Right hindlimb (tissue), 1 donor: ENCODE measurements at regions not wholly inside any gene's neighbourhood (a gene's known extent, or its start where the extent isn't known, plus 50 kb on each side); places are given as distances from the start of the nearest gene placed in this dataset.
A peak's percentile ranks its signal among the peaks of the same experiment; 100 is the strongest.
"Not testable (repeated sequence)": the region's sequence is repeated elsewhere in the genome, so short reads cannot be mapped to it uniquely, and the experiment has no call there.

ENCODE experiments used
- DNase-seq: peaks from one replicate; pipeline ENCODE4 v3.0.0-alpha.2; 2018

DNA sequence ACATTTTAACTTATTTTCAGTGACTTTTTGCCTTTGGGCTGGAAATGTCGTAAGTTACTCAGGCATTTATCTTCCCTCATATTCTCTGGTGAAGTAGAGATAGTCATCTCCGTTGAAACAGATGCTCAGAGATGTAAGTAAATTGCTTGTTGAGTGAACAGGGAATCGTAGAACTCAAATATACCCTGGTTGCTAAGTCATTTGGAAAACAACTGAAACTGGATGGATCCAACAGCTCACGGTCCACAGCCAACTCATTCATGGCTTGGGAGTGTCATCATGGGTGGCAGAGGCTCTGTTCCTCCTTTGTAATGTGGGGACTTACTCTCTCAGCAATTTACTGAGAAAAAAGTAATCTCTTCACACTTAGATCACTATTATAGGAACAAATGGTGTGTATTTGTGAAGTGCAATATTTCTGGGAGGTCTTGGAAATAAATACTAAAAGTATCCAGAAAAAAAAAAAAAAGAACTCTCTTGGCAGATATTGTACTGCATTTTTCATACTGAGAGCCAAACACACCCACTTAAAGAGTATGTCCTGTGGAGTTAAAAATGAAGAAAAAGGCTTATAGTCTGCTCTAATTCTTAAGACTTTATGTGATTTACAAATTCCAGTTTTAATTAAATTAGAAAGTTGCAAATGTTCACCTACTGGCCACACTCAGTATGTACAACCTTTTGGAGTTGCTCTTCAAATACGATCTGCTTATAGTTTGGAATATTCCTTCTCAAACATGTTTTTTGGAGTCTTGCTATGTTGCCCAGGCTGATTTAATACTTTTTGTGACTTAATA, 107.4 kb downstream of the LEPR start:
- peak; percentile 52 for DNase-seq

DNA sequence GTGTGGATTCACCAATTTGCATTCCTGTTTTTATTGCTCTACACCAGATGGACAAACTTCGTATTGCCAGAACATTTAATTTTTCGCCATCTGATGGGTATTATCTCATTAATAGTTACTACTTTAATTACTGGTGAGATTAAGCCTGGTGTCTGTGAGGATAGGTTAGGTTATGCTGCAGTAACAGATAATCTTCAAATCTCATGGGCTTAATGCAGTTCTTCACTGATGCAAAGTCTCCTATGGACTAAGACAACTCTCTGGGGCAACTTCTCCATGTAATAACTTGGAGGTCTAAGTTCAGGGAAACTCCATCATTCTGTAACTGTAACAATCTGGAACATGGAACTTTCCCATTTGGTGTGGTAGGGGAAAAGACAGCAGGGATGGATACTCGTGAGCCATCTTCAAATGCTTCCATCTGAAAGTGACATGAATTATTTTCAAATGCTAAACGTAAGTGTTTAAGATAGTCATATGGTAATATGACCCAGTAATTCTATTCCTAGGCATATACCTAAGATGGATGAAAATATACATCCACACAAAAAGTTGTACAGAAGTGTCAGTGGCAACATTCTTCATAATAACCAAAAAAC, 111.6 kb downstream of the LEPR start:
- DNase-seq, result no peak

DNA sequence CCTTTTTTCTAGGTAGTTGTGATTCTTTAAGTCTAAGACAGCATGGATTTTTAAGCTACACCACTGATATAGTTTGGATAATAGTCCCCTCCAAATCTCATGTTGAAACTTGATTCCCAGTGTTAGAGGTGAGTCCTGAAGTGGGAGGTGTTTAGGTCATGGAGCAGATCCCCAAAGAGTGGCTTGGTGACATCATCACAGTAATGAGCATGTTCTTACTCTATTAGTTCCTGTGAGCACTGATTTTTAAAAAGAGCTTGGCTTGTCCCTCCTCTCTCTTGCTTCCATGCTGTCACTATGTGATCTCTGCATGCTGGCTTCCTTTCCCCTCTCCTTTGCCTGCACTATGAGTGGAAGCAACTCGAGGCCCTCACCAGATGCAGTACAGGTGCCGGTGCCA, 115.5 kb downstream of the LEPR start:
- DNase-seq, result no peak

DNA sequence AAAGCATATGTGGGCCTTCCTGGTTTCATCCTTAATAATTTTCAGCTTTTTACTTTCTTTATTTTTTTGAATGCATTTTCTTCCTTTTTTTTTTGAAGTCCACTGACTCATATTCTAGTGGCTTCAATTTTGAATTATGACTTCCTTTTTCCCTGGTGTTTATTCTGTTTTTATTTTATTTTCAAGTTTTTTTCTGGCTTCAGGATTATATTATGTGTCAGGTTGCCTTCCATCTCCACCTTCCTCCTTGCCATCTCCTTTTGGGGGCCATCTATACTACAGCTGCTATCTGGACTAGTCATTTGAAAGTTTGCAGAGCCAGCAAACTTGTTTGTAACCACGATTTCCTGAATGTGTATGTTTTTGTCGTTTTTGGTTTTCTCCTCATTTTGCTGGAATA, 117.6 kb downstream of the LEPR start:
- DNase-seq, result no peak

DNA sequence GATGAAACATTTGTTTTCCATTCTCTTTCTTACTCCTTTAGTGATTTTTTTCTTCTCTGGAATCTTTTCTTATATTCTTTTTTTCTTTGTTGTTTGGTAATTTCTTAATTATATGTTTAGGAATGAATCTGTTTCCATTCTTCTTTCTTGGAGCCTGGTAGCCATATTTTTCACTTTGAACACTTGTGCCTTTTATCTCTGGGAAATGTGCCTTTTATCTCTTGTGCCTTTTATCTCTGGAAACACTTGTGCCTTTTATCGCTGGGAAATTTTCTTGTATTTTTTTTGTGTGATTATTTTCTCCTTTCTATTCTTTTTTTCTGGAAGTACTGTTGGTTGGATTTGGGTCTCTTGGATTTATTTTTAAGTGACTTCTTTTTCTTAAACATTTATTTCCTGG, 118.2 kb downstream of the LEPR start:
- DNase-seq, result no peak

DNA sequence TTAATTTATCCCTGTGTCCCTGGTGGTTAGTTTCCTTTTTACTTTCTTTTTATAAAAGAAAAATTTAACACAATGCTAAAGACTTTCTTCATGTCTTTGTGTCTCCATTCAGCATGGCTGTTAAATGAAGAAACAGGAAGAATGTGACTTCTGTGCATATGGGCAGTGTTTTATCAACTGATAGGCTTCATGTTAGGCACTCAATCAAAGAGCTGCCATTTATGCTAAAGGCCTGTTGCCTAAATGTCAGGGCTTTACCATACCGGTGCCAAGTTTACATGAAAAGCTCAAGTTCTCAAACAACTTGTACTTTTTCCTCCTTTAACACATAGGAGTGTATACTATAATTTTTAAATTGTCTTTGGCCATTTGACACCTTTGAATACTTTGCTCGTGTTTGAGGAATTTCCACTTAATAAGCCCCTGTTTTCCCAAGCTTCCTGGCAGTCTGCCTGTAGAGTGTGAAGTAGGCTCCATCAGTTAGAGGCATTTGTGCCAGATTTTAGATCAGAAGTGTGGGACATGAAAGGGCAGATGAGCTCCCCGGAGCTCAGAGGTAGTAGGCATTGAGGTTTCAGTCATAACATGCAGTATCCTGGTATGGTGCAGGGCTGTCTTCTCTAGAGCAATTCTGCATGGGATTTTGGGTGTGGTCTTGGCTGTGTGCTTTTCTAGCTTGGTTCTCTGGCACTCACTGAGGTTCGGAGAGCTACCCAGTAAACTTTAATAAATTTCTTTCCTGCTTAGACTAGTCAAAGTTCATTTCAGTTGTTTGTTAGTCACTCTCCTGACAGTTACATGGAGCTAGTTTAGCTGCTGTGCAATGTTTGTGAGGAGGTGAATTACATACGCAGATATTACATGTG, 119.0 kb downstream of the LEPR start:
- DNase-seq, result no peak

DNA sequence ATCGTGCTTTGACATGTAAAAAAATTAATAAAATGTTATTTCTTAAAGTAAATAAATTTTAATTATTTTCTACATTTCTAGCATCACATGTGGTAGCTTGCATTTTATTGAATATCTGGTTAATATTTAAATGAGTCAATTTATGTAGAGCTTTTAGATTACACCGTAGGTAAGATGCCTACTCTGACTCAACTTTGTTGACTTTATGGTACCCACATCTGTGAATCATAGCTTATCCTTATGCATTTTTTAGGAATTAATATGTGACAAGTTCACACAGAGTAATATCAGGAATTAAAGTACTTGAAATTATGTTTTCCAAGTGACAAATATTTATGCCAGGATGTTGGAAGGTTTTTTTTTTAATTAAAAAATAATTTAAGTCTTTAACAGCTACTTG, 120.7 kb downstream of the LEPR start:
- no peak for DNase-seq

DNA sequence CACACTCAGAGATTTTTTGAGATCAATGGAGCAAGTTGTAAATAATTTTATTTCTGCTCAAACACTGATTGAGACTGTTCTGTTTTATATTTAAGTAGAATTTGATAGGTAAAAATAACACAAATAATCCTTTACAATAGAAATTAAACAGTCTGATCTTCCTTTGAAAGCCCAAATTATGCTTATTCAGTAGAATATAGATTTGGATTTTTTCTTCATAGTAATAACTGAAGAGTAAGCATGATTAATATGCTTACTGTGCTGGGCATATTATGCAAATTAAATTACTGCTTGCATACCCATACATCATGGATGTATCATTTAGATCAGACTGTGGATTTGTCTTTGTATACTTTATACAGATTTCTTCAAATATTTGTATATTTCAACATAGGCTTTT, 121.4 kb downstream of the LEPR start:
- no peak for DNase-seq

DNA sequence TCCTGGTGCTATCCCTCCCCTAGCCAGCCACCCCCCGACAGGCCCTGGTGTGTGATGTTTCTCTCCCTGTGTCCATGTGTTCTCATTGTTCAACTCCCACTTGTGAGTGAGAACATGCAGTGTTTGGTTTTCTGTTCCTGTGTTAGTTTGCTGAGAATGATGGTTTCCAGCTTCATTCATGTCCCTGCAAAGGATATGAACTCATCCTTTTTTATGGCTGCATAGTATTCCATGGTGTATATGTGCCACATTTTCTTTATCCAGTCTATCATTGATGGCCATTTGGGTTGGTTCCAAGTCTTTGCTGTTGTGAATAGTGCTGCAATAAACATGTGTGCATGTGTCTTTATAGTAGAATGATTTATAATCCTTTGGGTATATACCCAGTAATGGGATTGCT, 122.1 kb downstream of the LEPR start:
- not testable (repeated sequence) for DNase-seq

DNA sequence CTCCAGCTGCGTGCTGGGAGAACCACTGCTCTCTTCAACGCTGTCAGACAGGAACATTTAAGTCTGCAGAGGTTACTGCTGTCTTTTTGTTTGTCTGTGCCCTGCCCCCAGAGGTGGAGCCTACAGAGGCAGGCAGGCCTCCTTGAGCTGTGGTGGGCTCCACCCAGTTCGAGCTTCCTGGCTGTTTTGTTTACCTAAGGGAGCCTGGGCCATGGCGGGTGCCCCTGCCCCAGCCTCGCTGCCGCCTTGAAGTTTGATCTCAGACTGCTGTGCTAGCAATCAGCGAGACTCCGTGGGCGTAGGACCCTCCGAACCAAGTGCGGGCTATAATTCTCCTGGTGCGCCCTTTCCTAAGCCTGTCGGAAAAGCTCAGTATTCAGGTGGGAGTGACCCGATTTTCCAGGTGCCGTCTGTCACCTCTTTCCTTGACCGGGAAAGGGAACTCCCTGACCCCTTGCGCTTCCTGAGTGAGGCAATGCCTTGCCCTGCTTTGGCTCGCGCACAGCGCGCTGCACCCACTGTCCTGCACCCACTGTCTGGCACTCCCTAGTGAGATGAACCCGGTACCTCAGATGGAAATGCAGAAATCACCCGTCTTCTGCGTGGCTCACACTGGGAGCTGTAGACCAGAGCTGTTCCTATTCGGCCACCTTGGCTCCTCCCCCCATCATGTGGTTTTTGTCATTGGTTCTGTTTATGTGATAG, 130.0 kb downstream of the LEPR start:
- DNase-seq, result not testable (repeated sequence)

DNA sequence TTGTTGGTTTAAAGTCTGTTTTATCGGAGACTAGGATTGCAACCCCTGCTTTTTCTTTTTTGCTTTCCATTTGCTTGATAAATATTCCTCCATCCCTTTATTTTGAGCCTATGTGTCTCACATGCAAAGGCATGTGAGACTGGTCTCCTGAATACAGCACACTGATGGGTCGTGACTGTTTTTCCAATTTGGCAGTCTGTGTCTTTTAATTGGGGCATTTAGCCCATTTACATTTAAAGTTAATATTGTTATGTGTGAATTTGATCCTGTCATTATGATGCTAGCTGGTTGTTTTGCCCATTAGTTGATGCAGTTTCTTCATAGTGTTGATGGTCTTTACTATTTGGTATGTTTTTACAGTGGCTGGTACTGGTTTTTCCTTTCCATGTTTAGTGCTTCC, 132.0 kb downstream of the LEPR start:
- not testable (repeated sequence) for DNase-seq

DNA sequence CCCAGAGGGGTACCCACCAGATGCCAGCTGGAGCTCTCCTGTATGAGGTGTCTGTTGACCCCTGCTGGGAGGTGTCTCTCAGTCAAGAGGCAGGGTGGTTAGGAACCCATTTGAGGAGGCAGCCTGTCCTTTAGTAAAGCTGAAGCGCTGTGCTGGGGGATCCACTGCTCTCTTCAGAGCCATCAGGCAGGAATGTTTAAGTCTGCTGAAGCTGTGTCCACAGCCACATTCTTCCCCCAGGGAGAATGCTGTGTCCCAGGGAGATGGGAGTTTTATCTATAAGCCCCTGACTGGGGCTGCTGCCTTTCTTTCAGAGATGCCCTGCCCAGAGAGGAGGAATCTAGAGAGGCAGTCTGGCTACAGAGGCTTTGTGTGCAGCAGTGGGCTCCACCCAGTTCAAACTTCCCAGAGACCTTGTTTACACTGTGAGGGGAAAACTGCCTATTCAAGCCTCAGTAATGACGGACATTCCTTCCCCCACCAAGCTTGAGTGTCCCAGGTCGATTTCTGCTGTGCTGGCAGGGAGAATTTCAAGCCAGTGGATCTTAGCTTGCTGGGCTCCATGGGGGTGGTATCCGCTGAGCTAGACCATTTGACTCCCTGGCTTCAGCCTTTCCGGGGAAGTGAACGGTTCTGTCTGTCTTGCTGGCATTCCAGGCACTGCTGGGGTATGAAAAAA, 133.8 kb downstream of the LEPR start:
- not testable (repeated sequence) for DNase-seq

DNA sequence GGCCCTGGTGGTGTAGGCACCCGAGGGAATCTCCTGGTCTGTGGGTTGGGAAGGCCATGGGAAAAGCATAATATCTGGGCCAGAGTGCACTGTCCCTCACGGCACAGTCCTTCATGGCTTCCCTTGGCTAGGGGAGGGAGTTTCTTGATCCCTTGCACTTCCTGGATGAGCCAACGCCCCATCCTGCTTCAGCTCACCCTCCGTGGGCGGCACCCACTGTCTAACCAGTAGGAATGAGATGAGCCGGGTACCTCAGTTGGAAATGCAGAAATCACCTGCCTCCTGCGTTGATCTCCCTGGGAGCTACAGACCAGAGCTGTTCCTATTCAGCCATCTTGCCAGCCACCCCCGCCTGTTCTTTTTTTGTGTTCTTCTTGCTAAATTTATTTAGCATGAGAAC, 134.4 kb downstream of the LEPR start:
- DNase-seq, result no peak

DNA sequence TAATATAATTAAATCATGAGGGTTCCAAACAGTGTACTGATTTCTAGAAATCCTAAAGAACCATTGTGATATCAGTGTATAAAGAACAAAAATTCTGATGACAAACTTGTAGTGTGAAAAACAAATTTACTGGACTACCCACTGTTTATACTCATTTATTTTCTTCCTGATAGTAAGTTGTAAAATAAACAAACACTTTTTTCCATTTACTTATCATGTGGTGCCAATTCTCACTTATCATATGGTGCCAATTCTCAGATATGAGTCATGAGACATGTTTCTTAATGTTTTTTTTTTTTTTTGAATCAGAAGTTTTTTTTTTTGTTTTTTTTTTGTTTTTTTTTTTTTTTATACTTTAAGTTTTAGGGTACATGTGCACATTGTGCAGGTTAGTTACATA, 137.7 kb downstream of the LEPR start:
- no peak for DNase-seq

DNA sequence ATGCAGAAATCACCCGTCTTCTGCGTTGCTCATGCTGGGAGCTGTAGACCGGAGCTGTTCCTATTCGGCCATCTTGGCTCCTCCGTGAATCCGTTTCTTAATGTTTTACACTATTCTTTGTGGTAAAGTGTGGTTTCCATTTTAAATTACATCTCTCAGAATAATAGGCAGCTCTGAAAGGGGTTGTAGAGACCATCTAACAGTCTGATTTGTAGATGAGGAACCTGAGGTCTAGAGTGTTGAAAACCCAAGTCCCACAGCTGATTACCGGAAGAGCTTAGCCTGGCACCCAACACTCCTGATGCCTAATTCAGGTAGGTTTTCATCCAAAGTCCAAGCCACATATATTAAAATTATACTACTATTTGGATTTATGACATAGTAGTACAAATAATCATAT, 144.0 kb downstream of the LEPR start:
- DNase-seq, result no peak

DNA sequence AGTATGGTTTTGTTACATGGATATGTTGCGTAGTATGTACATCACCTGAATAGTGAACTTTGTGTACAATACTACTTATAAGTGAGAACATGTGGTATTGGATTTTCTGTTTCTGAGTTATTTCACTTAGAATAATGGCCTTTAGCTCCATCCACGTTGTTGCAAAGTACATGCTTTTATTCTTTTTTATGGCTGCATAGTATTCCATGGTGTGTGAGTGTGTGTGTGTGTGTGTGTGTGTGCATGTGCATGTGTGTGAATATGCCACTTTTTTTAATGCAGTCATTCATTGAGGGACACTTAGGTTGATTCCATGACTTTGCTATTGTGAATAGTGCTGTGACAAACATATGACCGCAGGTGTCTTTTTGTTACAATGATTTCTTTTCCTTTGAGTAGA, 147.8 kb downstream of the LEPR start:
- DNase-seq, result no peak

DNA sequence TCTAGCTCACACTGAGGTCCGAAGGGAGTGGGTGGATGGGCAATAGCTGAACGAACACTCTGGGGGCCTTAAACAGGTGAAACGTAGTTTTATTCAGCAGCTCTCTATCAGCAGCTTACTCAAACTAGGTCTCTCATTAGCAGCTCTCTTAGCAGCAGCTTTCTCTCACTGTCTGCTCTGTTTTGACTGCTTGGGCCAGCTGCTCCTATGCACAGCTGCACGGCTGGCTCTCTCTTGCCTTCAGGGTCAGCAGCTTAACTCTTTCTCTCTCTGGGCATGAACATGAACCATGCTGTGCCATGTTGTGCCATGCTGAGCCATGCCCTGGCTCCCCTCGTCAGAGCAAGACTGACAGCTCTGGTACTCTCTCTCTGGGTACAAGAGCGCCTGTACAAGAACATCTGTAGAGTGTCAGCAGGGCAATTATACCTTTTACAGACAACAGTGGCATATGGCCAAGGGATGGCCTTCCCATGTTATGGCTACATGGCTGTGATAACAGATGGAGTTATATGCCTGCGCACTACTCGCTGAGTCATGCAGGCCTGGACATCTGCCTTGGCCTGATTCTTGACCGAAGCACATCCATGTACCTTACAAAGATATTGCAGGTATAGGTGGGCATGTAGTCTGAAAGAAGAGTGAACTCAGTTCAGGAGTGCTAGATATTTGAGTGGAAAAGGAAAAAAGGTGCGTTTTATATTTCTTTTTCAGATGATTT, 152.4 kb downstream of the LEPR start:
- DNase-seq, result peak; percentile 48

DNA sequence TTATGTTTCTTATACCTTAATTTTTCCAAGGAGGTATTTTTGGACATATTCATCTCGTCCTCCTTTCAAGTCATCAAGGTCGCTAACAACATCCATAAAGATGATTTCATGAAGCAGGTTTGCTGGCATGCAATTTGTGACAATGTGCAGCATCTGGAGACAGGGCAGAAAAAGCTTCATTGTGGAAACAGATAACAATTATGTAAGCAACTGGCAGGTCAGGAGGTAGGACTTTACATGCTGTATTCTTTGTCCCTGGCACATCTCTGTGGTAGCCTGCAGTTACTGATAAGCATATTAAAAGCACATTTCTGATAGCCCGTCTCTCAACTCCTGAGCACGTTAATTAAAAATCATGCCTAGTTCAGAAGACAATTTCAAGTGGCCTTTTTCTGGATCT, 156.8 kb downstream of the LEPR start:
- DNase-seq, result no peak

DNA sequence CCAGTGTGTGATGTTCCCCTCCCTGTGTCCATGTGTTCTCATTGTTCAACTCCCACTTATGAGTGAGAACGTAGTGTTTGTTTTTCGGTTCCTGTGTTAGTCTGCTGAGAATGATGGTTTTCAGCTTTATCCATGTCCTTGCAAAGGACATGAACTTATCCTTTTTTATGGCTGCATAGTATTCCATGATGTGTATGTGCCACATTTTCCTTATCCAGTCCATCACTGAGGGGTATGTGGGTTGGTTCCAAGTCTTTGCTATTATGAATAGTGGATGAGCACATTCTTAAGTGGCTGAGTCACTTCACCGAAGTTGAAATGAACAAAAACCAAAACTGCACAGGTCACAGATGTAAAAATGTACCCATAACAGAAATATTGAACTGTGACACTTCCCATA, 157.5 kb downstream of the LEPR start:
- DNase-seq, result not testable (repeated sequence)

DNA sequence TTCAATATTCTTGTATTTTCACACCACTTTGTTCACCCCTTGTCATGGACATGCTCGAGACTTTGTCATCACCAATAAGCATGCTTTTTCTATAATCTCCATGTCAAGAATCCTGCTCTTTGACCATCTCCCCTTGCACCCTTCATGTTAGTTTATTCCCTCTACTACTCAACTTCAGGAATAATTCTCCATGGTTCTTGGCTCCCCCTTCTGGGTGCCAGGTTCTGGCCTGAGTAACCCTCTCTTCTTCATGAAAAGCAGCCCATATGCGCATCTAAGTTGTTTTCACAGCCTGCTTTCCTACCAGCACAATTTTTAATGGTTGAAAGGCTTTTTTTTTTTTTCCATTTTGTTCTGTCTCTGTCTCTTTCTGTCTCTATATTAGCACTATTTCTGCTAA, 160.7 kb downstream of the LEPR start:
- DNase-seq, result no peak

DNA sequence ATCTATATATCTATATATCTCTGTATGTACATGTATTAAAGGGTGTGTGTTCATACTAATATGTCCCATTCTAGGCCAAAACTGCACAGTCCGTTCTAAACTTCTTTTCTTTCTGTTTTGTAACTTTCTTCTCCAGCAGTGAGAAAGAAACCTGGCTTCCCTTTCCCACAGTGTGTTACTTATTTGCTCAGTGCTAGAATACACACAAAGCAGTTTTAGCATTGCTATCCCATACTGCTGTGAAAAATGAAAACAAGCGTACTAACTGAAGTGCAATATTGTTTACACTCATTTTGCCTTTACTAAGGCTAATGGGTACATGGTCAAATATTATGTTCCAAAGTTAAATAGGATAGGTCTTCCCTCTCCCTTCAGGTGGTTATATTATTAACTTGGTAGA, 163.9 kb downstream of the LEPR start:
- DNase-seq, result no peak

DNA sequence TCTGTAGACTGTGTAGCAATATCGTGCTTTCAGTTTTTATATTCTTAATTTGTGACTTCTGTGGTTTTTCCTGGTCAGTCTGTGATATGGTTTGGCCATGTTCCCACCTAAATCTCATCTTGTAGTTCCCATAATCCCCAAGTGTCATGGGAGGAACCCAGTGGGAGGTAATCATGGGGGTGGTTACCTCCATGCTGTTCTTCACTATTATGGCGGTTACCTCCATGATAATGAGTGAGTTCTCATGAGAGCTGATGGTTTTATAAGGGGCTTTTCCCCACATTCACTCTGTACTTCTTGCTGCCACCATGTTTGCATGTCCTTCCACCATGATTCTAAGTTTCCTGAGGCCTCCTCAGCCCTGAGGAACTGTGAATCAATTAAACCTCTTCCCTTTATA, 169.8 kb downstream of the LEPR start:
- DNase-seq, result no peak
